LNCAP (cell line): ENCODE measurements at regions not wholly inside any gene's neighbourhood (a gene's known extent, or its start where the extent isn't known, plus 50 kb on each side); places are given as distances from the start of the nearest gene placed in this dataset.

Experiments
- TF ChIP-seq, protein P1 (sequence below): fragments of 450-650 bp; IDR thresholded peaks from 2 replicates; pipeline ENCODE4 v1.5.1; 2017; ENCODE audit warnings: mild to moderate bottlenecking

DNA sequence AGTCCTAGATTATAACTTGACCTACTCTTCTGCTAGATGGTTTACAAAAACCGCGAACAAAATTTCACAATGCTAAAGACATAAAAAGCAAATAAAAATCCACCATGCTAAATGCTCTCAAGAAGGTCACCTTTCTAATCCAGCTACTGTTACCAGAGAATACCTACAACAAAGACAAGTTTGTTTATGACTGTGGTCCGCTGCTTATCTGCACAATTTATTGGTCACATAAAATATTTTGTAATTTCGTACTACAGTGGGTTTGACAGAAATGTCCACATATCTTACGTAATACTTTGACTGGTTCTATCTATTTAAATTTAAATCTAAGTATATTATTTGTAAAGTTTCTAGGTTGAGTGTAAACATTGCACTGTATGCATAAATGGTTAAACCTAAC lies 257.6 kb upstream of the ZNF608 start:
- TF ChIP-seq, protein P1, sequence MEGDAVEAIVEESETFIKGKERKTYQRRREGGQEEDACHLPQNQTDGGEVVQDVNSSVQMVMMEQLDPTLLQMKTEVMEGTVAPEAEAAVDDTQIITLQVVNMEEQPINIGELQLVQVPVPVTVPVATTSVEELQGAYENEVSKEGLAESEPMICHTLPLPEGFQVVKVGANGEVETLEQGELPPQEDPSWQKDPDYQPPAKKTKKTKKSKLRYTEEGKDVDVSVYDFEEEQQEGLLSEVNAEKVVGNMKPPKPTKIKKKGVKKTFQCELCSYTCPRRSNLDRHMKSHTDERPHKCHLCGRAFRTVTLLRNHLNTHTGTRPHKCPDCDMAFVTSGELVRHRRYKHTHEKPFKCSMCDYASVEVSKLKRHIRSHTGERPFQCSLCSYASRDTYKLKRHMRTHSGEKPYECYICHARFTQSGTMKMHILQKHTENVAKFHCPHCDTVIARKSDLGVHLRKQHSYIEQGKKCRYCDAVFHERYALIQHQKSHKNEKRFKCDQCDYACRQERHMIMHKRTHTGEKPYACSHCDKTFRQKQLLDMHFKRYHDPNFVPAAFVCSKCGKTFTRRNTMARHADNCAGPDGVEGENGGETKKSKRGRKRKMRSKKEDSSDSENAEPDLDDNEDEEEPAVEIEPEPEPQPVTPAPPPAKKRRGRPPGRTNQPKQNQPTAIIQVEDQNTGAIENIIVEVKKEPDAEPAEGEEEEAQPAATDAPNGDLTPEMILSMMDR = no peak

DNA sequence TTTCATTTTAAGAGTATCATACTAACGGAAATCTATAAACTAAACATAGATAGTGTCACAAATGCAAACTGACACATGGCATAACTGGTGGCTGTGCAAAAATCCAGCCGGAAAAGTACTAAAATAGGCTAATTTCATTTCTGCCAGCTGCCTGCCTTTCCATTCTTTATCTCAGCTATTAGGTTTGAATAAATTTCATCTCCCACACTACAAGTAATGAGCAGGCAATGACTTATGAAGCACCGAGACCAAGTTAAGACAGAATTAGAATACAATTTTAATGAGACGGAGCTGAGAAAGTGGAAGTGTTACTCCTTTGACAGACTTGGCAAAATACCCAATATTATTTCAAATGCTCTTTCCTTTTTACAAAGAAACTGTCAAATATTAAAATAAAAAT lies 258.8 kb upstream of the ZNF608 start:
- TF ChIP-seq, protein P1 = no peak

GRCh38 chr5:125006011-125006685 lies 259.7 kb upstream of the ZNF608 start:
- TF ChIP-seq, protein P1 = no peak

DNA sequence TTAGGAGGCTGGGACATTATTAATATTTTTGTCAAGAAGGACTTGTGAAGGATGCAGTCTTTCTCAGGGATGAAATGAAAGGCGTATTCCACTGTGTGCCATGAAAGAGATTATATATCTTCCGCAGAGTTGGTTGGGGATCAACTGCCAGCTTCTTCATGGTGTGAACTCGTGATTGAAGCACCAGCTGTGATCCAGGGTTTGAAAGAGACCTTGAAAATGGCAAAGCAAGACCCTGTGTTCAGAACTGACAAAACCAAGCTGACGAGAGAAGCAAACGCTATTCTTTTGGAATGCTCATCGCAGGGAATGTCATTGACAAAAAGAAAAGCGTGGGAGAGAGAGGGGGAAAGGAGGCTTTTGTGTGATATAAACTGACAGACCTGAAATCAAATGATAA lies 263.9 kb upstream of the ZNF608 start:
- TF ChIP-seq, protein P1 = no peak

DNA sequence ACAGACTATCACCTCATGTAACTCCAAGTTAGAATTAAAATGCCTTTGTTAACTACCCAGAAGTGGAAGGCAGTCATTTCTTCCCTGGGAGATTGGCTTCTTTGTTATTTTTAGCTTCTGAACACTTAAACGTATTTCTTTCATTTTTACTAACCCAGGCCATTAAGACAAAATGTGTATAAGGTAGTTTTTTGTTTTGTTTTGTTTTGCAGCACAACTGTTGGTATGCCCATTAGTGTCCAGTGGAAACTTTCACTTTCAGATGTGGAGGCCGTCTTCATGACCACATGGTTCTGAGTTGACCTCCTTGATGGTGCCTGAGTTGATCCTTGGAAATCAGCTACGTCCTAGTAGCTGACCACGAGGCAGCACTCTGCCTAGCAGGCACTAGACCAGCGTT lies 264.6 kb upstream of the ZNF608 start:
- TF ChIP-seq, protein P1 = no peak

DNA sequence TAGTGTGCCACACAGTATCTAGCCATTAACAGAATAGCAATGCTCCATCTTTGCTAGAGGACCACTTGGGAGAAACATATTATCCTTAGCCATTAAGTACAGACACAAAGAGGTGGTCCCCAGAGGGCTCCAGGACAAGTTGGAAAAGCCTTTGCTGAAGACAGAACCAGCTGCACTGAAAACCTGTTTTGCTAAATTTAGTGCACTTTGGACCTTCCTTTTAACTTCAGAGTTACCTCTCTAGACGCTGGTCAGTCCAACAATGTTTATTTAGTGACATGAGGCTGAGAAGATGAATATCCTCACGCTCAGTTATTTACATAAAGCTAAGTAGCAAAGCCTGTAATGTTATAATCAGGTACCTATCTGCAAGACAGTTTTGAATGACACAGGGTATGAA lies 265.0 kb upstream of the ZNF608 start:
- TF ChIP-seq, protein P1 = no peak

GRCh38 chr5:125011947-125012346 lies 265.5 kb upstream of the ZNF608 start:
- TF ChIP-seq, protein P1 = no peak
